Ovary (tissue), 7 donors: ENCODE measurements at regions not wholly inside any gene's neighbourhood (a gene's known extent, or its start where the extent isn't known, plus 50 kb on each side); places are given as distances from the start of the nearest gene placed in this dataset.

Source experiments
- DNase-seq, 5 donors: peaks; one replicate each; pipeline ENCODE4 v3.0.0-alpha.2; 2019 to 2020
- H3K27ac ChIP-seq, 2 donors: fragments of 200-600 bp; one replicate each; pipeline versions ENCODE4 v1.5.1 to v1.8.0; 2019 to 2022
- H3K27me3 ChIP-seq: fragments of 200-600 bp; one replicate; pipeline ENCODE4 v1.8.0; 2022
- H3K36me3 ChIP-seq: fragments of 200-600 bp; sonication (generic); one replicate; pipeline ENCODE4 v1.5.1; 2019
- H3K4me1 ChIP-seq: one replicate; pipeline ENCODE4 v1.8.1; 2013; ENCODE audit warnings: mild to moderate bottlenecking, moderate library complexity; ENCODE audit not compliant: insufficient read depth
- H3K4me3 ChIP-seq: fragments of 200-600 bp; sonication (generic); one replicate; pipeline ENCODE4 v1.5.1; 2017
- H3K9me3 ChIP-seq, 2 donors: fragments of 200-600 bp in 1 of 2; sonication (generic) in 1 of 2; one replicate each; pipeline versions ENCODE4 v1.5.1 to v1.8.1; 2013 to 2019; ENCODE audit warnings: mild to moderate bottlenecking in 1 of 2, moderate library complexity in 1 of 2
- CTCF ChIP-seq, 3 donors: fragments of 450-650 bp in 2 of 3; fragments of 200-600 bp in 1 of 3; IDR thresholded peaks; one replicate each; pipeline versions ENCODE4 v1.5.1 to v1.8.0; 2016 to 2022; ENCODE audit warnings: antibody characterized with exemption in 3 of 3, mild to moderate bottlenecking in 1 of 3
- EP300 ChIP-seq: sonication (generic); formaldehyde crosslinking; IDR thresholded peaks from one replicate; pipeline ENCODE4 v1.6.1; 2017; ENCODE audit warnings: antibody characterized with exemption
- POLR2A ChIP-seq: fragments of 450-650 bp; IDR thresholded peaks from one replicate; pipeline ENCODE4 v1.6.1; 2017; ENCODE audit warnings: antibody characterized with exemption, mild to moderate bottlenecking, moderate library complexity
- WGBS, 3 donors: extraction: QIAGEN DNeasy Blood & Tissue Kit in 1 of 3; methylation state at CpG; one replicate each; pipeline versions ENCODE4 v1.1.5 to v1.1.7; 2013 to 2017; 5-methylcytosine and 5-hydroxymethylcytosine counted together
- intact Hi-C, 4 donors: fragments of 100-400 bp; cut with DNase I; formaldehyde crosslinking; loops; one replicate each; pipeline versions ENCODE4 v1.11.0 to v1.15.1; 2022 to 2023
- donor health status: DM: no; HTN: no; CAD: no; lungs with moderate emphysema.
- donor health status: DM: no; HTN: no; CAD: no.
- donor health status: Bipolar disorder and iron deficiency.
- donor health status: DM: no; HTN: no; CAD: no.
- donor health status: DM: yes; HTN: yes; CAD: no.

GRCh38 chr3:24704496-24704895 lies 209.8 kb upstream of the THRB start:
- 10 to 19% (median 11%) methylated on average over 3 of the region's 3 CpGs for WGBS, 3 donors
- Histone ChIP-seq H3K36me3 (no peaks in the 10 kb centered on the region), H3K9me3 (no peaks in the 10 kb centered on the region), H3K4me3 (no peak overlapping the region), H3K4me1 (no peaks in the 10 kb centered on the region), H3K27ac (no peak overlapping the region), H3K27me3 (no peaks in the 10 kb centered on the region)
- no peak for DNase-seq
- TF ChIP-seq CTCF (IDR thresholded peaks at IDR 0.05) (no peak), POLR2A (no peak), EP300 (no peak)
- intact Hi-C loops: loop anchor here in 1 of 4 donors (5.0 kb wide), 1 partner anchor 1898 kb away; no protein-coding TSS in a partner anchor

GRCh38 chr3:24707936-24708335 lies 213.3 kb upstream of the THRB start:
- Histone ChIP-seq H3K27me3 (no peaks in the 10 kb centered on the region), H3K9me3 (no peaks in the 10 kb centered on the region), H3K36me3 (no peaks in the 10 kb centered on the region), H3K27ac (no peak overlapping the region), H3K4me1 (no peaks in the 10 kb centered on the region), H3K4me3 (no peak overlapping the region)
- TF ChIP-seq POLR2A: no peak
- no peak for TF ChIP-seq EP300
- TF ChIP-seq CTCF (IDR thresholded peaks at IDR 0.05): no peak
- intact Hi-C loops: no loop called here
- no peak for DNase-seq

DNA sequence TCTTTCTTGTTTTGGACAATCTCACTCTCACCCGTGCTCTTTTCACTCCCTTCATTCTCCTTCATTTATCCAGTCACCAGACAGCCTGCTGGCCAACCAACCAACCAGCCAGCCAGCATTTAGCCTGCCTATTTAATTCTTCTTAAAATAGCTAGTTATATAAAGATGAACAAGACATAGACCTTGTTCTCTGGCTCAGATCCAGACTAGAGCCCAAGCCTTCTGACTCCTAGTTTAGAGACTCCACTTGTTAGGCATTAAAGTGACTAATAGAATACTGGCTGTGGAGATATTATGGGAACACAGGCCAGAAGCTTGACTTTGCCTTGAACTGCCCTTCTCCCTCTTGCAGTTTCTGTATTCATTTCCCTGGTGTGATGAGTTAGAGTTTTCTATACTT lies 215.3 kb upstream of the THRB start:
- Histone ChIP-seq H3K9me3 (no peaks in the 10 kb centered on the region), H3K4me1 (no peaks in the 10 kb centered on the region), H3K36me3 (no peaks in the 10 kb centered on the region), H3K4me3 (no peak overlapping the region), H3K27ac (no peak overlapping the region), H3K27me3 (no peaks in the 10 kb centered on the region)
- DNase-seq: no peak
- 9 to 20% (median 20%) methylated on average over 1 of the region's 1 CpG for WGBS, 3 donors
- intact Hi-C loops: no loop called here
- TF ChIP-seq CTCF (IDR thresholded peaks at IDR 0.05) (no peak), EP300 (no peak), POLR2A (no peak)

- DNase-seq: no peak
- H3K36me3 ChIP-seq: no peaks in the 10 kb centered on the region
- H3K27me3 ChIP-seq: no peaks in the 10 kb centered on the region
- H3K27ac ChIP-seq: no peak overlapping the region
- H3K4me3 ChIP-seq: no peak overlapping the region
- no peaks in the 10 kb centered on the region for H3K9me3 ChIP-seq
- no peaks in the 10 kb centered on the region for H3K4me1 ChIP-seq
- WGBS, 3 donors: 45 to 58% (median 54%) methylated on average over 2 of the region's 2 CpGs
- intact Hi-C loops: no loop called here
- TF ChIP-seq POLR2A (no peak), EP300 (no peak), CTCF (IDR thresholded peaks at IDR 0.05) (no peak)
Observed at GRCh38 chr3:24713516-24713915, 218.9 kb upstream of the THRB start.

DNA sequence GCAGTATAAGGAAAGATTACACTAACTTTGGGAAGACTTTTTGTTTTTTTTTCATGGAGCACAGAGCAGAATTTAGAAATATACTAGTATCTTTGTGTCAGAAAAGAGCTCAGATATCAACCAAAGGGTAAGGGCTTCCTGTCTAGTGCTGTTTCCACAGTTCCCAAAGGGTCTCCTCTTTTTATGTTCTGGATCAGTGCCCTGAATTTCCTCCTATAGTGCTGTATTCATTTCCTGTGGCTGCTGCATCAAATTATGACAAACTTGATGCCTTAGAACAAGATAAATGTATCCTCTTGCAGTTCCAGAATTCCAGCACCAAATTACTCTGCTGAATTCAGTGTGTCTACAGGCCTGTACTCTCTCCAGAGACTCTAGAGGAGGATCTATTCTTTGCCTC lies 219.8 kb upstream of the THRB start:
- H3K4me1 ChIP-seq: no peaks in the 10 kb centered on the region
- intact Hi-C loops: no loop called here
- no peaks in the 10 kb centered on the region for H3K36me3 ChIP-seq
- DNase-seq: no peak
- no peaks in the 10 kb centered on the region for H3K9me3 ChIP-seq
- TF ChIP-seq POLR2A (no peak), EP300 (no peak)
- no peak overlapping the region for H3K4me3 ChIP-seq
- no peaks in the 10 kb centered on the region for H3K27me3 ChIP-seq
- no peak overlapping the region for H3K27ac ChIP-seq
